HFFc6 (cell line): ENCODE measurements at regions not wholly inside any gene's neighbourhood (a gene's known extent, or its start where the extent isn't known, plus 50 kb on each side); places are given as distances from the start of the nearest gene placed in this dataset.
"Not testable (repeated sequence)": the region's sequence is repeated elsewhere in the genome, so short reads cannot be mapped to it uniquely, and the experiment has no call there.

ENCODE experiments used
- DNase-seq: peaks from one replicate; pipeline ENCODE4 v3.0.0-alpha.2; 2018
- H3K27ac Mint-ChIP-seq: 2 replicates; pipeline ENCODE4 v1.8.0; 2020; ENCODE audit warnings: mild to moderate bottlenecking, mixed read lengths
- H3K27me3 Mint-ChIP-seq: 2 replicates; pipeline ENCODE4 v1.8.0; 2021; ENCODE audit warnings: mild to moderate bottlenecking, moderate library complexity, mixed read lengths; ENCODE audit not compliant: insufficient read depth
- H3K36me3 Mint-ChIP-seq: 2 replicates; pipeline ENCODE4 v1.8.0; 2021; ENCODE audit warnings: low read depth, mixed read lengths
- H3K4me1 Mint-ChIP-seq: 2 replicates; pipeline ENCODE4 v1.8.0; 2020; ENCODE audit warnings: low read depth, mixed read lengths
- H3K4me3 Mint-ChIP-seq: 2 replicates; pipeline ENCODE4 v1.8.0; 2020; ENCODE audit warnings: mild to moderate bottlenecking, moderate library complexity, mixed read lengths
- H3K9me3 Mint-ChIP-seq: 2 replicates; pipeline ENCODE4 v1.8.0; 2020; ENCODE audit warnings: mild to moderate bottlenecking, mixed read lengths
- TF ChIP-seq, protein P1 (sequence below): fragments of 200-600 bp; sonication (generic); IDR thresholded peaks from 2 replicates; pipeline ENCODE4 v1.5.0; 2021; ENCODE audit warnings: antibody characterized with exemption, mild to moderate bottlenecking

DNA sequence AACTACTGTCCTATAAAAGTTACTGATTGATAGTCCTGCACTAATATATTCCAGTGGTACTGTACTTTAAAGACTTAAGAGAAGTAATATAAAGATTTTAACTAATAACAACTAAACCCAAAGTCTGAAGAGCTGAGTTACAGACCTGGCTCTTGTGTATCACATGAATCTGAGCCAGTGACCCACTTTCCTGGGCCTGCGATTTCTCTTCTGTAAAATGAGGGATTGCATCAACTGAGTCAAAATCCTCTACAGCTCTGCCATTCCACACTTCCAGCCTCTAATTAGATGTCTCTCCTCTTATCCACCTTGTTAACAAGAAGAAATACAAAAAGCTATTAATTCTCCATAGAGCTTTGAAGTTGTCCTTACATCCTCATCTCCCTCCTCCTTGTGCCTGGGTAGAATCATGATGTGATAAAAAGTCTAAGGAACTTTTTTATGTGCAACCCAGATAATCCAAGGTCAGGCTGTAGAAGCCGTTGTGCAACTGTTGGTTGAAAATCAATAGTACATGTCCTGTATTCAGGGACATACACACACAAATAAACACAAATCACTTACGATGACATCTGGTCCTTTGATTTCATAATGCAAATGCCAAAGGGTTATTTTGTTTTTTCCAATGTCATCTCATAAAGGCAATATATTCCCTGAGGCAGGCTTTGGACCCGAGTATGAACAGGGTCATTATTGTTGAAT is 410.3 kb downstream of the KCNA4 start:
- Mint-ChIP-seq H3K36me3 (no peaks in the 10 kb centered on the region), H3K4me1 (no peaks in the 10 kb centered on the region), H3K4me3 (no peak overlapping the region), H3K9me3 (peaks cover 25% of the 10 kb centered on the region), H3K27ac (no peak overlapping the region), H3K27me3 (no peaks in the 10 kb centered on the region)
- TF ChIP-seq, protein P1, sequence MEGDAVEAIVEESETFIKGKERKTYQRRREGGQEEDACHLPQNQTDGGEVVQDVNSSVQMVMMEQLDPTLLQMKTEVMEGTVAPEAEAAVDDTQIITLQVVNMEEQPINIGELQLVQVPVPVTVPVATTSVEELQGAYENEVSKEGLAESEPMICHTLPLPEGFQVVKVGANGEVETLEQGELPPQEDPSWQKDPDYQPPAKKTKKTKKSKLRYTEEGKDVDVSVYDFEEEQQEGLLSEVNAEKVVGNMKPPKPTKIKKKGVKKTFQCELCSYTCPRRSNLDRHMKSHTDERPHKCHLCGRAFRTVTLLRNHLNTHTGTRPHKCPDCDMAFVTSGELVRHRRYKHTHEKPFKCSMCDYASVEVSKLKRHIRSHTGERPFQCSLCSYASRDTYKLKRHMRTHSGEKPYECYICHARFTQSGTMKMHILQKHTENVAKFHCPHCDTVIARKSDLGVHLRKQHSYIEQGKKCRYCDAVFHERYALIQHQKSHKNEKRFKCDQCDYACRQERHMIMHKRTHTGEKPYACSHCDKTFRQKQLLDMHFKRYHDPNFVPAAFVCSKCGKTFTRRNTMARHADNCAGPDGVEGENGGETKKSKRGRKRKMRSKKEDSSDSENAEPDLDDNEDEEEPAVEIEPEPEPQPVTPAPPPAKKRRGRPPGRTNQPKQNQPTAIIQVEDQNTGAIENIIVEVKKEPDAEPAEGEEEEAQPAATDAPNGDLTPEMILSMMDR: no peak
- DNase-seq: no peak

DNA sequence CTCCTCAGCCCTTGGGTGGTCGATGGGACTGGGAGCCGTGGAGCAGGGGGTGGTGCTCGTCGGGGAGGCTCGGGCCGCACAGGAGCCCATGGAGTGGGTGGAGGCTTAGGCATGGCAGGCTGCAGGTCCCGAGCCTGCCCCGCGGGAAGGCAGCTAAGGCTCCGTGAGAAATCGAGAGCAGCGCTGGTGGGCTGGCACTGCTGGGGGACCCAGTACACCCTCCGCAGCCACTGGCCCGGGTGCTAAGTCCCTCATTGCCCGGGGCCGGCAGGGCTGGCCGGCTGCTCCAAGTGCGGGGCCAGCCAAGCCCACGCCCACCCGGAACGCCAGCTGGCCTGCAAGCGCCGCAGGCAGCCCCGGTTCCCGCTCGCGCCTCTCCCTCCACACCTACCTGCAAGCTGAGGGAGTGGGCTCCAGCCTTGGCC is 416.7 kb downstream of the KCNA4 start:
- H3K27me3 Mint-ChIP-seq, DNase-seq, H3K27ac Mint-ChIP-seq, H3K4me3 Mint-ChIP-seq, H3K36me3 Mint-ChIP-seq, H3K4me1 Mint-ChIP-seq: not testable (repeated sequence)
- peaks cover 19% of the 10 kb centered on the region for H3K9me3 Mint-ChIP-seq

DNA sequence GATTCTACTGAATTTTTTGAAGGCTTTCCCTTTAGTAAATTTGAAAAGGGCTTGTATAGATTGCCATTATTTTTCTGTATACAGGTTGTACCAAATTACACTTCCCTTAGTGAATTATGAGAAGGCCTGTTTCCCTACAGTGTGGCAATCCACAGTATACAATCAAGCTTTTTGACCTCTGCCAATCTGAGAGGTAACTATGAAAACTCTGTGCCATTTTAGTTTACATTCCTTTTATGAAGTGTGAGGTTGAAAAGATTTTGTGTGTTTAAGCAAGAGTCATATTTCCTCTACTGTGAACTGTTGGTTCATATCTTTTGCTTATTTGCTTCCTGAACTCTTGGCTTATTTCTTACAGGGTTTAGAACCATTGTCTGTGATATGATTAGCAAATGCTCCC is 432.5 kb downstream of the KCNA4 start:
- DNase-seq: no peak
- Mint-ChIP-seq H3K27ac (no peak overlapping the region), H3K9me3 (peaks cover 18% of the 10 kb centered on the region), H3K27me3 (no peaks in the 10 kb centered on the region), H3K36me3 (no peaks in the 10 kb centered on the region), H3K4me1 (no peaks in the 10 kb centered on the region), H3K4me3 (no peak overlapping the region)
- TF ChIP-seq, protein P1: no peak

DNA sequence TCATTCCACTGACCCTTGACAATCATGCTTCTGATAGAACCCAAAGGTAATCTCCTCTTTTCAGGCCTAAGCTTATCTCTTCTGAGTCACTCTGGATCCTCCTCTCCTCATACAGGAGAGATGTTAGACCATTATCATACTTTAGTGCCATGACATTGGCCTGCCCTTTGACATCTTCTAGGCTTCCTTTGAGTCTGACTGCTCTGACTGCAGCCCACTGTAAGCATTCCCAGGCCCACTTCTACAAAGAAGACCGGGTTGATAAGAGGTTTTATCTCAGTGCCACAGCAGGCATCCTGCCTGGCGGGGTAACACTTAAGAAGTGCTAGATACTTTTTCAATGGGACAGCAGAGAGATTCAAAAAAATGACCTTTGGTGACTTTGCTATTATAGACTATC is 438.0 kb downstream of the KCNA4 start:
- Mint-ChIP-seq H3K9me3 (peaks cover 25% of the 10 kb centered on the region), H3K27me3 (no peaks in the 10 kb centered on the region), H3K4me3 (no peak overlapping the region), H3K36me3 (no peaks in the 10 kb centered on the region), H3K4me1 (no peaks in the 10 kb centered on the region), H3K27ac (no peak overlapping the region)
- TF ChIP-seq, protein P1: no peak
- DNase-seq: no peak

DNA sequence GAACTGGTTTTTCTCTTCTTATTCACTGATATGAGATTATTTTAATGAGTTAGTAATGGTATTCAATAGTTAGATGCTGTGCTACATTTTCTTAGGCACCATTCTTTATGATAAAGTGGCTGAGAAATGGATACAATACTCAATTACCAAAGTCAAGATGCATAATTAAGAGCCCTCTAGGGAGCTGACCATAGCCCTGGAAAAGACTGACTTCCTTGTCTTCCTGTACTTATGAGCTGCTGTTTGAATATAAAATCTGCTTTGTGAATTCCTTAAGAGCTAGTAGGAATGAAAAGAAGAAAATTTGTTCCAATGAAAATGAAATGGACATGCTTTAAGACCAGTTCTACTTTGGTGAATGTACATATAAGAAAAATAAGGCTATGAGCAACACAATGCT is 452.3 kb downstream of the KCNA4 start:
- Mint-ChIP-seq H3K27ac (no peak overlapping the region), H3K36me3 (no peaks in the 10 kb centered on the region), H3K4me3 (no peak overlapping the region), H3K9me3 (peaks cover 31% of the 10 kb centered on the region), H3K4me1 (no peaks in the 10 kb centered on the region), H3K27me3 (no peaks in the 10 kb centered on the region)
- TF ChIP-seq, protein P1: no peak
- DNase-seq: no peak

DNA sequence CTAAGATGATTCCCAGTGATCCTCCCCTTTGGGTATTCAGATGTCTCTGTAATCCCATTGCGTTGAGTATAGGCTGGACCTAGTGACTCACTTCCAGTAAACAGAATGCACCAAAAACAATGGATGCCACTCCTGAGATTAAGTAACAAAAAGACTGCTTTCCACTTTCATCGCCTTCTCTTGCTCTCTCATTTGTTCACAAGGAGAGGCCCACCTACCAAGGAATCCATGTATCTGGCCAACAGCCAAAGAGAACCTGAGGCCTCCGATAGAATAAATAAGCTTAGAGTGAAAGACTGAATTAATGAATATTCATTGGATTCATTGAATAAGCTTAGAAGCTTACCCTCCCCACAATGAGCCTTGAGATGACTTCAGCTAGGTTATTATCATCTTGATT is 454.6 kb downstream of the KCNA4 start:
- Mint-ChIP-seq H3K27me3 (no peaks in the 10 kb centered on the region), H3K36me3 (no peaks in the 10 kb centered on the region), H3K4me1 (no peaks in the 10 kb centered on the region), H3K9me3 (peaks cover 17% of the 10 kb centered on the region), H3K27ac (no peak overlapping the region), H3K4me3 (no peak overlapping the region)
- no peak for DNase-seq
- TF ChIP-seq, protein P1: no peak
